DND-41 (cell line): ENCODE measurements at regions not wholly inside any gene's neighbourhood (a gene's known extent, or its start where the extent isn't known, plus 50 kb on each side); places are given as distances from the start of the nearest gene placed in this dataset.
"Not testable (repeated sequence)": the region's sequence is repeated elsewhere in the genome, so short reads cannot be mapped to it uniquely, and the experiment has no call there.

Source experiments
- ATAC-seq: fragments of 200-7000 bp; cut with Tn5 transposase; 3 replicates; pipeline ENCODE4 v1.9.1; 2021; ENCODE audit warnings: low read depth; ENCODE audit not compliant: insufficient read depth
- DNase-seq: peaks from one replicate; pipeline ENCODE4 v3.0.0-alpha.2; 2020
- H2AFZ ChIP-seq: 2 replicates; pipeline ENCODE4 v1.6.0; 2012; ENCODE audit warnings: low read depth, low read length
- H3K27ac ChIP-seq: 2 replicates; pipeline ENCODE4 v1.5.1; 2012; ENCODE audit warnings: low read length, inconsistent platforms
- H3K27me3 ChIP-seq: fragments of 200-600 bp; sonication (generic); 2 replicates; pipeline ENCODE4 v1.6.0; 2012; ENCODE audit warnings: low read length, mild to moderate bottlenecking, inconsistent platforms; ENCODE audit not compliant: insufficient read depth, poor library complexity
- H3K36me3 ChIP-seq: 2 replicates; pipeline ENCODE4 v1.5.1; 2012; ENCODE audit warnings: low read length, inconsistent platforms; ENCODE audit not compliant: insufficient read depth
- H3K4me1 ChIP-seq: 2 replicates; pipeline ENCODE4 v1.5.1; 2012; ENCODE audit warnings: mild to moderate bottlenecking, low read length; ENCODE audit not compliant: insufficient read depth
- H3K4me2 ChIP-seq: 2 replicates; pipeline ENCODE4 v1.6.0; 2012; ENCODE audit warnings: mild to moderate bottlenecking, moderate library complexity, low read length, inconsistent platforms; ENCODE audit not compliant: insufficient read depth
- H3K4me3 ChIP-seq, 2 experiments: fragments of 200-600 bp in 1 of 2; shearing (Covaris generic) in 1 of 2; 2 replicates each; pipeline ENCODE4 v1.5.1; 2012 to 2016; ENCODE audit warnings: inconsistent platforms in 2 of 2, low read length in 2 of 2, mild to moderate bottlenecking in 2 of 2, low read depth in 1 of 2, moderate library complexity in 1 of 2
- H3K79me2 ChIP-seq: 2 replicates; pipeline ENCODE4 v1.6.0; 2012; ENCODE audit warnings: low read length, inconsistent platforms; ENCODE audit not compliant: insufficient read depth
- H3K9ac ChIP-seq: 2 replicates; pipeline ENCODE4 v1.6.0; 2012; ENCODE audit warnings: low read depth, mild to moderate bottlenecking, inconsistent platforms, low read length, moderate library complexity
- H3K9me3 ChIP-seq: 2 replicates; pipeline ENCODE4 v1.5.1; 2012; ENCODE audit warnings: low read length, moderate library complexity, mild to moderate bottlenecking, inconsistent platforms; ENCODE audit not compliant: insufficient read depth, severe bottlenecking
- H4K20me1 ChIP-seq: 2 replicates; pipeline ENCODE4 v1.6.0; 2012; ENCODE audit warnings: low read length; ENCODE audit not compliant: insufficient read depth
- CTCF ChIP-seq: IDR thresholded peaks from 2 replicates; pipeline ENCODE4 v1.5.1; 2012; ENCODE audit warnings: borderline replicate concordance, low read length, moderate library complexity, mild to moderate bottlenecking; ENCODE audit not compliant: poor library complexity, severe bottlenecking; ENCODE audit errors: extremely low read depth
- EZH2 ChIP-seq: IDR thresholded peaks from 3 replicates; pipeline ENCODE4 v1.6.1; 2012; ENCODE audit warnings: borderline replicate concordance, low read depth, mild to moderate bottlenecking, moderate library complexity, low read length, inconsistent platforms; ENCODE audit not compliant: severe bottlenecking

GRCh38 chrX:53794181-53794580 lies 107.7 kb upstream of the HUWE1 start:
- no peak overlapping the region for H3K27ac ChIP-seq
- H3K79me2 ChIP-seq = no peaks in the 10 kb centered on the region
- H3K4me2 ChIP-seq = no peak overlapping the region
- no peaks in the 10 kb centered on the region for H3K9me3 ChIP-seq
- H2AFZ ChIP-seq = no peak overlapping the region
- no peak for ATAC-seq
- H3K36me3 ChIP-seq = no peaks in the 10 kb centered on the region
- no peak for TF ChIP-seq EZH2
- TF ChIP-seq CTCF = no peak
- no peaks in the 10 kb centered on the region for H3K27me3 ChIP-seq
- no peak overlapping the region for H3K4me3 ChIP-seq
- no peaks in the 10 kb centered on the region for H4K20me1 ChIP-seq
- DNase-seq = no peak
- no peak overlapping the region for H3K9ac ChIP-seq
- H3K4me1 ChIP-seq = peaks cover 15% of the 10 kb centered on the region

- H3K27ac ChIP-seq = no peak overlapping the region
- DNase-seq = no peak
Measured at GRCh38 chrX:53768865-53769264, 82.3 kb upstream of the HUWE1 start.

GRCh38 chrX:53768451-53768850 lies 81.9 kb upstream of the HUWE1 start:
- H3K79me2 ChIP-seq = no peaks in the 10 kb centered on the region
- H3K9ac ChIP-seq = no peak overlapping the region
- H3K27me3 ChIP-seq = no peaks in the 10 kb centered on the region
- H3K27ac ChIP-seq = no peak overlapping the region
- ATAC-seq (no peak), DNase-seq (no peak)
- no peaks in the 10 kb centered on the region for H4K20me1 ChIP-seq
- no peak overlapping the region for H2AFZ ChIP-seq
- no peaks in the 10 kb centered on the region for H3K4me1 ChIP-seq
- H3K4me2 ChIP-seq = no peak overlapping the region
- no peak overlapping the region for H3K4me3 ChIP-seq
- no peak for TF ChIP-seq EZH2
- no peak for TF ChIP-seq CTCF
- no peaks in the 10 kb centered on the region for H3K36me3 ChIP-seq
- H3K9me3 ChIP-seq = no peaks in the 10 kb centered on the region

More at GRCh38 chrX:53768865-53769264, 82.3 kb upstream of the HUWE1 start:
- no peak overlapping the region for H3K4me2 ChIP-seq
- H3K9me3 ChIP-seq = no peaks in the 10 kb centered on the region
- no peaks in the 10 kb centered on the region for H3K4me1 ChIP-seq
- H3K79me2 ChIP-seq = no peaks in the 10 kb centered on the region
- no peaks in the 10 kb centered on the region for H4K20me1 ChIP-seq
- no peak overlapping the region for H3K4me3 ChIP-seq
- H3K27me3 ChIP-seq = no peaks in the 10 kb centered on the region
- no peak overlapping the region for H2AFZ ChIP-seq
- no peak overlapping the region for H3K9ac ChIP-seq
- ATAC-seq = no peak
- no peaks in the 10 kb centered on the region for H3K36me3 ChIP-seq
- TF ChIP-seq CTCF (no peak), EZH2 (no peak)

- no peak overlapping the region for H3K4me3 ChIP-seq
- no peaks in the 10 kb centered on the region for H3K4me1 ChIP-seq
- H3K27ac ChIP-seq = no peak overlapping the region
- no peak overlapping the region for H2AFZ ChIP-seq
- no peaks in the 10 kb centered on the region for H3K9me3 ChIP-seq
- ATAC-seq (no peak), DNase-seq (no peak)
- H3K36me3 ChIP-seq = no peaks in the 10 kb centered on the region
- TF ChIP-seq CTCF (no peak), EZH2 (no peak)
- no peaks in the 10 kb centered on the region for H3K79me2 ChIP-seq
- no peaks in the 10 kb centered on the region for H4K20me1 ChIP-seq
- no peak overlapping the region for H3K9ac ChIP-seq
- no peak overlapping the region for H3K4me2 ChIP-seq
- H3K27me3 ChIP-seq = no peaks in the 10 kb centered on the region
Measured at GRCh38 chrX:53767544-53767943, 81.0 kb upstream of the HUWE1 start.

- H3K4me3 ChIP-seq, H2AFZ ChIP-seq, H3K27me3 ChIP-seq, H3K4me2 ChIP-seq, H3K36me3 ChIP-seq, H3K4me1 ChIP-seq, DNase-seq, H3K27ac ChIP-seq, H4K20me1 ChIP-seq, H3K79me2 ChIP-seq, H3K9me3 ChIP-seq, H3K9ac ChIP-seq: not testable (repeated sequence)
- peak; percentile 62; the same call in 2 of the 3 replicates for ATAC-seq
Measured at GRCh38 chrX:53757181-53757580, 70.7 kb upstream of the HUWE1 start.
